SU-DHL-6 (cell line): ENCODE measurements at regions not wholly inside any gene's neighbourhood (a gene's known extent, or its start where the extent isn't known, plus 50 kb on each side); places are given as distances from the start of the nearest gene placed in this dataset.

Experiments
- H2AFZ ChIP-seq: fragments of 200-600 bp; sonication (generic); 2 replicates; pipeline ENCODE4 v1.6.1; 2014; ENCODE audit warnings: low read depth, mild to moderate bottlenecking, moderate library complexity, mixed read lengths, antibody characterized with exemption, low read length; ENCODE audit not compliant: severe bottlenecking
- H3F3A ChIP-seq: fragments of 200-600 bp; shearing (Covaris generic); 2 replicates; pipeline ENCODE4 v1.6.0; 2016; ENCODE audit warnings: antibody characterized with exemption, mild to moderate bottlenecking; ENCODE audit not compliant: insufficient read depth
- H3K27ac ChIP-seq: fragments of 200-600 bp; sonication (generic); 2 replicates; pipeline ENCODE4 v1.5.1; 2016; ENCODE audit warnings: low read depth, mild to moderate bottlenecking, low read length, moderate library complexity, mixed read lengths
- H3K27me3 ChIP-seq: fragments of 200-600 bp; sonication (generic), shearing (Covaris generic); 2 replicates; pipeline ENCODE4 v1.6.0; 2014; ENCODE audit warnings: mild to moderate bottlenecking, low read length
- H3K36me3 ChIP-seq: fragments of 200-600 bp; sonication (generic); 2 replicates; pipeline ENCODE4 v1.6.1; 2014; ENCODE audit warnings: mild to moderate bottlenecking, low read length, mixed read lengths
- H3K4me2 ChIP-seq: fragments of 300-600, 200-600 bp; shearing (Covaris generic), sonication (generic); 2 replicates; pipeline ENCODE4 v1.6.0; 2014; ENCODE audit warnings: low read length, low read depth, mild to moderate bottlenecking; ENCODE audit not compliant: poor library complexity, severe bottlenecking
- H3K4me3 ChIP-seq: fragments of 200-600 bp; sonication (generic); 2 replicates; pipeline ENCODE4 v1.5.1; 2014; ENCODE audit warnings: antibody characterized with exemption, low read length, mild to moderate bottlenecking, mixed read lengths; ENCODE audit not compliant: insufficient read depth, poor library complexity, severe bottlenecking
- H3K79me2 ChIP-seq: fragments of 200-600 bp; sonication (generic); 2 replicates; pipeline ENCODE4 v1.6.1; 2014; ENCODE audit warnings: mild to moderate bottlenecking, low read length, moderate library complexity; ENCODE audit not compliant: insufficient read depth
- H3K9ac ChIP-seq: fragments of 200-600 bp; sonication (generic); 2 replicates; pipeline ENCODE4 v1.7.0; 2014; ENCODE audit warnings: mild to moderate bottlenecking, low read length
- H3K9me2 ChIP-seq: fragments of 200-600 bp; sonication (generic); replicated peaks from 2 replicates; pipeline ENCODE4 v1.6.1; 2014; ENCODE audit warnings: low read length; ENCODE audit not compliant: insufficient read depth
- H3K9me3 ChIP-seq: fragments of 200-600 bp; sonication (generic); 2 replicates; pipeline ENCODE4 v1.6.1; 2014; ENCODE audit warnings: low read length, mixed read lengths; ENCODE audit not compliant: insufficient read depth
- H4K20me1 ChIP-seq: fragments of 200-600 bp; sonication (generic); 2 replicates; pipeline ENCODE4 v1.6.1; 2014; ENCODE audit warnings: low read depth, mild to moderate bottlenecking, antibody characterized with exemption, low read length, moderate library complexity, mixed read lengths
- CTCF ChIP-seq: fragments of 200-600 bp; sonication (generic); IDR thresholded peaks from one replicate; pipeline ENCODE4 v1.5.1; 2017; ENCODE audit warnings: antibody characterized with exemption, mild to moderate bottlenecking, low read length, moderate library complexity; ENCODE audit not compliant: insufficient read depth, poor library complexity, severe bottlenecking
- EZH2phosphoT487 ChIP-seq: fragments of 200-600 bp; sonication (generic), shearing (Covaris generic); conservative IDR thresholded peaks from 2 replicates; pipeline ENCODE4 v1.6.1; 2018; ENCODE audit warnings: mild to moderate bottlenecking, antibody characterized with exemption, low read length, moderate library complexity, mixed read lengths

DNA sequence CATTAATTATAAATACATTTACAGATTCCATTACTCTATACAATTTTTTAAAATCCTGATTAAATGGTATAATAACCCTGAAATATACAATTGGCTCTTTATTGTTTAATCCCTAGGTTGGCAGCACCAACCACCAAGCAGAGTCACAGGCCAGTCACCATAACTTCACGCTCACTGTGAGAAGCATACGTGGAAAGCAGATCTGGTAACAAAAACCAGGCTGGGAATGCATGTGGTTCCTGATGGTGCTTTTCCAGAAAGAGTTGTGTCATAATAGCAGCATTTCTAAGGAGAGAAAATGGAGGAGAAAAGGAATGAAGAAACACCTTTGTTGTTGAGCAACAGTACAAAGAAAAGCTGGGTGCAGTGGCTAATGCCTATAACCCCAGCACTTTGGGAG lies 66.1 kb downstream of the SIX6 start:
- H3K9me2 ChIP-seq, result no peaks in the 10 kb centered on the region

GRCh38 chr14:60585676-60586075 lies 63.6 kb downstream of the SIX1 start:
- no peak overlapping the region for H3K9ac ChIP-seq
- H3K9me2 ChIP-seq, result no peaks in the 10 kb centered on the region
- H3K36me3 ChIP-seq, result no peaks in the 10 kb centered on the region
- no peak overlapping the region for H3K4me2 ChIP-seq
- H3K79me2 ChIP-seq, result no peaks in the 10 kb centered on the region
- TF ChIP-seq CTCF (no peak), EZH2phosphoT487 (no peak)
- H3K27me3 ChIP-seq, result no peaks in the 10 kb centered on the region
- no peak overlapping the region for H3K27ac ChIP-seq
- no peak overlapping the region for H3K4me3 ChIP-seq
- H3K9me3 ChIP-seq, result no peaks in the 10 kb centered on the region
- H2AFZ ChIP-seq, result no peak overlapping the region
- no peaks in the 10 kb centered on the region for H4K20me1 ChIP-seq
- H3F3A ChIP-seq, result no peaks in the 10 kb centered on the region

More for the DNA sequence above, 66.1 kb downstream of the SIX6 start:
- Histone ChIP-seq H3K4me2 (no peak overlapping the region), H3F3A (no peaks in the 10 kb centered on the region), H3K36me3 (no peaks in the 10 kb centered on the region), H3K27me3 (no peaks in the 10 kb centered on the region), H3K27ac (no peak overlapping the region), H3K79me2 (no peaks in the 10 kb centered on the region), H3K9me3 (no peaks in the 10 kb centered on the region; the same call in 1 of the 2 replicates), H3K4me3 (no peak overlapping the region), H3K9ac (no peak overlapping the region), H4K20me1 (no peaks in the 10 kb centered on the region), H2AFZ (no peak overlapping the region)
- no peak for TF ChIP-seq CTCF
- no peak for TF ChIP-seq EZH2phosphoT487

DNA sequence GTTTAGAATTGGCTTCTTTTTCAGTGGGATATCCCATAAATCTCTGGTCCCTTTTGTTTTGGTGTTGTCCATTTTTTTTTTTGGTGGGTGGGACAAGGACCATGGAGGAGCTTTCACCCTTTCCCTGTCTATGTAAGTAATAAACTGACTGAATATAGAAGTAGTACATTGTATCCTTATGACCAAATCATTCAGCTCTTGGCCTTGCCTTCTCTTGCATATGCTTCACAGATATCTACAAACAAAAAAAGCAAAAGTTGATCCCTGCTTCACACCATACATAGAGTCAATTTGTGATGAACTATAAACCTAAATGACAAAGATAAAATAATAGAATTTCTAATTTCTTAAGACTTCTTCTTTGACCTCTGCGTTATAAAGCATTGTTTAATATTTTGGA lies 59.8 kb downstream of the SIX1 start:
- Histone ChIP-seq H3K9me2 (no peaks in the 10 kb centered on the region), H4K20me1 (no peaks in the 10 kb centered on the region), H3K27me3 (no peaks in the 10 kb centered on the region), H3F3A (no peaks in the 10 kb centered on the region), H3K4me3 (no peak overlapping the region), H3K36me3 (no peaks in the 10 kb centered on the region), H2AFZ (no peak overlapping the region), H3K27ac (no peak overlapping the region), H3K79me2 (no peaks in the 10 kb centered on the region), H3K9ac (no peak overlapping the region), H3K4me2 (no peak overlapping the region), H3K9me3 (no peaks in the 10 kb centered on the region)
- TF ChIP-seq EZH2phosphoT487, result no peak
- no peak for TF ChIP-seq CTCF

DNA sequence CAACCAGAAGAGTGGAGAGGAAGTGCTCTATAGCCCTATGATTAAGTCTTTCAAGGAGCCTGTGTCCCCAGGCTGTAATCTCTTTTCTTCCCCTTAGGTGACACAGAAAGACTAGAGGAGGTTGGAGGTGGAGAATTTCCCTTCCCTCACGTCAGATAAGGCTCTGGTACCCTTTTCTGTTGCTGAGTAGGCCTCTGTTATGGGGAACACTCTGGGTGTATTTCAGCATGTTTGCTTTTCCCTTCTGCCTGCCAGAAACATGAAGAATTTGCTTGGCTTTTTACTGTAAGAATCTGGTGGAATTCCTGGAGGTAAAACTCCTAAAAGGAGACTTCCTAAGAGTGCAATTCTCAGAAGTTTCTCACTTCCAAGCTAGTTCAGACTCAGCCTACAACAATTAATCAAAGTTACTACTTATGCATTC lies 58.3 kb downstream of the SIX1 start:
- Histone ChIP-seq H3K27ac (no peak overlapping the region), H3K79me2 (no peaks in the 10 kb centered on the region), H3K9me2 (no peaks in the 10 kb centered on the region), H2AFZ (no peak overlapping the region), H3K9me3 (no peaks in the 10 kb centered on the region), H3K27me3 (no peaks in the 10 kb centered on the region), H4K20me1 (no peaks in the 10 kb centered on the region), H3F3A (no peaks in the 10 kb centered on the region), H3K4me2 (no peak overlapping the region), H3K4me3 (no peak overlapping the region), H3K36me3 (no peaks in the 10 kb centered on the region), H3K9ac (no peak overlapping the region)
- TF ChIP-seq EZH2phosphoT487 (no peak), CTCF (no peak)
